ENCODE measurements at regions not wholly inside any gene's neighbourhood (a gene's known extent, or its start where the extent isn't known, plus 50 kb on each side); places are given as distances from the start of the nearest gene placed in this dataset.

- POLR2A ChIA-PET = no interaction called here
- Histone ChIP-seq H4K20me1 (ENCODE audit: insufficient read depth) (no peaks in the 10 kb centered on the region), H3K27me3 (ENCODE audit: insufficient read depth, low read length) (no peaks in the 10 kb centered on the region), H3K27ac (ENCODE audit: low read depth, low read length) (no peak overlapping the region), H3K36me3 (ENCODE audit: control insufficient read depth in 1 of 2, insufficient read depth in 2 of 2, low read length in 2 of 2) (no peaks in the 10 kb centered on the region), H2AFZ (ENCODE audit: low read depth, low read length, poor library complexity, severe bottlenecking) (no peak overlapping the region), H3K4me2 (ENCODE audit: low read length) (no peak overlapping the region), H3K9me2 (ENCODE audit: insufficient read depth) (no peaks in the 10 kb centered on the region), H3K4me3 (replicated peaks in 1 of 2; ENCODE audit: low read depth in 1 of 2, low read length in 2 of 2) (no peak overlapping the region), H3K4me1 (ENCODE audit: control insufficient read depth in 1 of 2, insufficient read depth in 2 of 2, low read length in 2 of 2) (peaks cover 20 to 42% of the 10 kb centered on the region in 2 experiments), H3K79me2 (ENCODE audit: insufficient read depth, low read length) (no peaks in the 10 kb centered on the region), H3K9ac (ENCODE audit: low read length) (no peak overlapping the region), H3K9me3 (ENCODE audit: control insufficient read depth in 1 of 2, insufficient read depth in 1 of 2, low read depth in 1 of 2, low read length in 2 of 2) (no peaks in the 10 kb centered on the region)
- BruUV-seq (replicated peaks) = no TSS peak
- no peak for TF ChIP-seq CEBPB (IDR thresholded peaks at IDR 0.05; ENCODE audit: low read depth)
- TF ChIP-seq ATF3 (IDR thresholded peaks at IDR 0.05) = no peak
- TF ChIP-seq ELF1 (IDR thresholded peaks at IDR 0.05; ENCODE audit: borderline replicate concordance, low read depth) = no peak
- no peak for TF ChIP-seq CBX3 (IDR thresholded peaks at IDR 0.05; ENCODE audit: low read depth)
- TF ChIP-seq SIN3A (IDR thresholded peaks at IDR 0.05; ENCODE audit: low read depth) = no peak
- TF ChIP-seq REST (IDR thresholded peaks at IDR 0.05; ENCODE audit: low read depth) = no peak
- TF ChIP-seq ZFX (IDR thresholded peaks at IDR 0.05) = no peak
- no peak for TF ChIP-seq RAD21 (IDR thresholded peaks at IDR 0.05; ENCODE audit: low read depth)
- TF ChIP-seq POLR2AphosphoS5 (IDR thresholded peaks at IDR 0.05; ENCODE audit: low read depth, low read length) = no peak
- no peak for TF ChIP-seq CTCF (IDR thresholded peaks at IDR 0.05 in 2 of 3, conservative IDR thresholded peaks at IDR 0.05 in 1 of 3; ENCODE audit: borderline replicate concordance in 1 of 3, insufficient read depth in 1 of 3, low read depth in 2 of 3, low read length in 2 of 3)
- no peak for TF ChIP-seq TCF7L2 (IDR thresholded peaks at IDR 0.05; ENCODE audit: borderline replicate concordance, extremely low read depth, insufficient read depth, insufficient read length)
- TF ChIP-seq ZBTB33 (IDR thresholded peaks at IDR 0.05; ENCODE audit: extremely low read depth, insufficient replicate concordance, low read length) = no peak
- no peak for TF ChIP-seq EZH2 (IDR thresholded peaks at IDR 0.05)
- no peak for TF ChIP-seq MAX (IDR thresholded peaks at IDR 0.05)
- no peak for TF ChIP-seq SP1 (IDR thresholded peaks at IDR 0.05; ENCODE audit: low read depth)
- TF ChIP-seq POLR2A (IDR thresholded peaks at IDR 0.05; ENCODE audit: borderline replicate concordance, extremely low read depth, insufficient read depth, insufficient read length) = no peak
- CTCF ChIA-PET = no interaction called here
- RAD21 ChIA-PET (ENCODE audit: low non-redundant PET in 1 of 2, low total read pairs in 2 of 2, uncharacterized antibody in 2 of 2, unreplicated experiment in 2 of 2) = no interaction called here
- intact Hi-C loops (cut with micrococcal nuclease) = no loop called here
- ATAC-seq (no peak), DNase-seq (ENCODE audit: low read depth, low spot score) (no peak)
These were observed 102.0 kb upstream of the CTBP2 start for GRCh38 chr10:125262409-125262808.

All from HCT116 (cell line).